Right atrium auricular region (tissue), 2 donors: ENCODE measurements at regions not wholly inside any gene's neighbourhood (a gene's known extent, or its start where the extent isn't known, plus 50 kb on each side); places are given as distances from the start of the nearest gene placed in this dataset.

Experiments
- DNase-seq: peaks from one replicate; pipeline ENCODE4 v3.0.0-alpha.2; 2019; ENCODE audit warnings: low spot score
- H3K27ac ChIP-seq, 2 donors: fragments of 200-600 bp; sonication (generic); 1 replicate in 1 of 2; 2 replicates in 1 of 2; pipeline ENCODE4 v1.5.1; 2016 to 2019
- H3K27me3 ChIP-seq, 2 donors: fragments of 200-600 bp; sonication (generic); one replicate each; pipeline versions ENCODE4 v1.5.1 to v1.6.0; 2017 to 2019
- H3K36me3 ChIP-seq: fragments of 200-600 bp; sonication (generic); one replicate; pipeline ENCODE4 v1.5.1; 2016
- H3K4me1 ChIP-seq, 2 donors: fragments of 200-600 bp; sonication (generic); one replicate each; pipeline versions ENCODE4 v1.5.1 to v1.6.0; 2017 to 2019
- H3K4me3 ChIP-seq, 2 donors: fragments of 200-600 bp; sonication (generic); 1 replicate in 1 of 2; 2 replicates in 1 of 2; pipeline ENCODE4 v1.5.1; 2017 to 2019; ENCODE audit warnings: mild to moderate bottlenecking in 1 of 2, moderate library complexity in 1 of 2
- H3K9me3 ChIP-seq, 2 donors: fragments of 200-600 bp; sonication (generic); one replicate each; pipeline ENCODE4 v1.5.1; 2019
- TF ChIP-seq, protein P1 (sequence below), 2 donors: fragments of 200-600 bp; sonication (generic); IDR thresholded peaks; one replicate each; pipeline ENCODE4 v1.5.1; 2019; ENCODE audit warnings: antibody characterized with exemption in 2 of 2

DNA sequence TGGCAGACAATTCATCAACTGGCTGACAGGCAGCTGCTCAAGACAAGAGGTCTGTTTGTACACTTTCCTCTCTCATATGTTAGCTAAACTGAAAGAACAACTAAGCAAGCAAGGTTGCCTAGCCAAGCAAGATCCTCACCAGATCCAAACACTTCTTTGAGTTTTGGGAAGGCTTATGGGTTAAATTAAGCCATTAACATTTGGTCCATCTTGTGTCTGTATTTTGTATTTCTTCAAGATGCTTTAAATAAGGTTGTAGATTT is 170.4 kb upstream of the RAI14 start:
- Histone ChIP-seq H3K9me3 (no peaks in the 10 kb centered on the region), H3K4me1 (peaks cover 0 to 24% of the 10 kb centered on the region in 2 donors), H3K4me3 (no peak overlapping the region), H3K27me3 (no peaks in the 10 kb centered on the region), H3K27ac (no peak overlapping the region), H3K36me3 (no peaks in the 10 kb centered on the region)
- DNase-seq, result no peak
- TF ChIP-seq, protein P1, sequence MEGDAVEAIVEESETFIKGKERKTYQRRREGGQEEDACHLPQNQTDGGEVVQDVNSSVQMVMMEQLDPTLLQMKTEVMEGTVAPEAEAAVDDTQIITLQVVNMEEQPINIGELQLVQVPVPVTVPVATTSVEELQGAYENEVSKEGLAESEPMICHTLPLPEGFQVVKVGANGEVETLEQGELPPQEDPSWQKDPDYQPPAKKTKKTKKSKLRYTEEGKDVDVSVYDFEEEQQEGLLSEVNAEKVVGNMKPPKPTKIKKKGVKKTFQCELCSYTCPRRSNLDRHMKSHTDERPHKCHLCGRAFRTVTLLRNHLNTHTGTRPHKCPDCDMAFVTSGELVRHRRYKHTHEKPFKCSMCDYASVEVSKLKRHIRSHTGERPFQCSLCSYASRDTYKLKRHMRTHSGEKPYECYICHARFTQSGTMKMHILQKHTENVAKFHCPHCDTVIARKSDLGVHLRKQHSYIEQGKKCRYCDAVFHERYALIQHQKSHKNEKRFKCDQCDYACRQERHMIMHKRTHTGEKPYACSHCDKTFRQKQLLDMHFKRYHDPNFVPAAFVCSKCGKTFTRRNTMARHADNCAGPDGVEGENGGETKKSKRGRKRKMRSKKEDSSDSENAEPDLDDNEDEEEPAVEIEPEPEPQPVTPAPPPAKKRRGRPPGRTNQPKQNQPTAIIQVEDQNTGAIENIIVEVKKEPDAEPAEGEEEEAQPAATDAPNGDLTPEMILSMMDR (IDR thresholded peaks at IDR 0.05), result no peak

DNA sequence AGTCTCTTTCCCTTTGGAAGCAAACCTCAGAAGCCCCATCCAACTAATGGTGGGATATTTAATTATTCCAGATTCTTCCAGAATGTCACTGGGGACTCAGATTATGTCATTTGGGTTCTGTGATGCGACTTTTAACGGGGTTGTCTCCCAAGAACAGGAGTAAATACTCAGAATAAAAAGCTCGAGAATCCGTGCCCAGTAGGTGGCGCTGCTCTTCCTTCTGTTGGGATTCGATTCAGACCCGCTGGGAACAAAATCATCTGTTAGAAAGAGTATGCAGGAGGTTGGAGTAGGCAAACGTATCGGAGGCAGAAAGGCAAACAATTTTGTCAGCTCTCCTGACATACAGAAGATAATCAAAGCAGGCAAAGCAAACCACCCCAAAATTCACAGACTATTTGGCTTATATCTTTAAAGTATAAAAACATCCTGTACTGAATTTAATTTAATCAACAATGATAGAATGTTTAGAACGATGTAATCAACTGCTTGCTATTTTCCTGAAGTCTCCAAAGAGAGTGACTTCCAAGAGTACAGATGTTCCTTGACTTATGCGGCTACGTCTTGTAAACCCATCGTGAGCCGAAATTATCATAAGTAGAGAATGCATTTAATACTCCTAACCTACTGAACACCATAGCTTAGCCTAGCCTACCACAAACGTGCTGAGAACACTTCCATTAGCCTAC is 169.8 kb upstream of the RAI14 start:
- Histone ChIP-seq H3K4me1 (peaks cover 0 to 24% of the 10 kb centered on the region in 2 donors), H3K27me3 (no peaks in the 10 kb centered on the region), H3K4me3 (no peak overlapping the region), H3K36me3 (no peaks in the 10 kb centered on the region), H3K9me3 (no peaks in the 10 kb centered on the region), H3K27ac (peak overlapping the region; percentile 46 to 47)
- DNase-seq, result peak; percentile 90
- TF ChIP-seq, protein P1 (IDR thresholded peaks at IDR 0.05), result peak; percentile 74 to 91

DNA sequence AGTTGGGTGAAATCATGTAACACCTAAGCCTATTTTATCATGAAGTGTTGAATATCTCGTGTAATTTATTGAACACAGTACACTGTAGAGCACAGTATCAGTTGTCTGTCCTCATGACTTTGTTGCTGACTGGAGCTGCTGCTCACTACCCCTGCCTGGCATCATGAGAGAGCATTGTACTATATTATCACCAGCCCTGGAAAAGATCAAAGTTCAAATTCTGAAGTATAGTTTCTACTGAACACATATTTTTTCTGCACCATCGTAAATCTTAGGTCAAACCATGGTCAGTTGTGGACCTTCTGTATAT is 169.3 kb upstream of the RAI14 start:
- Histone ChIP-seq H3K27me3 (no peaks in the 10 kb centered on the region), H3K27ac (peak overlapping the region; percentile 46 to 47), H3K36me3 (no peaks in the 10 kb centered on the region), H3K4me1 (peaks cover 0 to 24% of the 10 kb centered on the region in 2 donors), H3K9me3 (no peaks in the 10 kb centered on the region), H3K4me3 (no peak overlapping the region)
- TF ChIP-seq, protein P1 (IDR thresholded peaks at IDR 0.05), result no peak
- DNase-seq, result no peak

DNA sequence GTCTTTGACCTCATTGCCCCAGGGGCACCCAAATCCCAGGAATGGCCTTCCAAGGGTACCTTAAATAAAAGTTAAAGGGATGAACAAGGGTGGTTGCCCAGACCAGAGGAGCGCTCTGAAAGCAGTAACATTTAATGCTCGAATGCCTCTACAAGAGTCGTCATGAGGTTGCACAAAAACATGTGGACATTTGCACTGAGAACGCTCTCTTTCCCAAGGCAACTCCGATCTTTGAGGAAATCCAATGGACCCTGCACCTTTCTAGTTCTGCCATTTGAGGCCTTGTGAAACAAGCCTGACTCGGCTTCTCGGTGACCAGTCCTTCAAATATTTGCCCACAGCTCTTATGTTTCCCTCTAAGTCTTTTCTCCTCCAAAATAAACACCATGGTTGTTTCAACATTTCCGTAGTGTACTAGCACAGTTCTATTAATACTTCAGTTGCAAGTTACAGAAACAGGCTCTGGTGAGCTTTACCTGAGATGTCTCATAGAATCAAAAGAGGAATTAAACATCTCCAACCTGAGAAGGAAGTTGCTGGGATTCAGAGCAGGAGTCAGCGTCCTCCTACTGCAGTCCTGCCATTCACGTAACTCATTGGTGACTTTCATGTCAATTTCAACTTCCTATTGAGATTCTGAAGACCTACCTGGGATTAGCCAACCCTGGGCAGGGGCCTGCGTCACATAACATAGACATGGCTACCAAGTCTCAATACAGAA is 168.8 kb upstream of the RAI14 start:
- H3K27ac ChIP-seq, result peak overlapping the region; percentile 46 to 47
- no peaks in the 10 kb centered on the region for H3K27me3 ChIP-seq
- H3K4me1 ChIP-seq, result peaks cover 0 to 24% of the 10 kb centered on the region in 2 donors
- DNase-seq, result no peak
- H3K36me3 ChIP-seq, result no peaks in the 10 kb centered on the region
- H3K9me3 ChIP-seq, result no peaks in the 10 kb centered on the region
- TF ChIP-seq, protein P1 (IDR thresholded peaks at IDR 0.05), result no peak
- H3K4me3 ChIP-seq, result no peak overlapping the region

DNA sequence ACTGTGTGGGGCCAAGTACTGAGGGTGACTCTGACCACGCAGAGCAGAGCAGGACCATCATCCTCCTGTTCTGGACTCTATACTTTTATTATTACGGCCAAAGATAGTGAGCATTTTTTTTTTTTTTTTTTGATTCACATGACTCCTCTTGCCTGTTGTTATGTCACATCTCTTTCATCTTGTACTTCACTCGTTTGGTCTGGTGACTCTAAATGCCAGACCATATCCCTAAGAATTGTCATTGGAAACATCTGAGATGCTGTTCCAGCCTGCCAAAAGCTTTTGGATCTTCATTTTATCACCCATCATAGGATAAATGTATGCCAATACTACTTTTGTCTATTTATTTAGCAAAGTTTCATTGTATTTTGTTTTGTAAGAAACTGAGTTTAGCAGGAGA is 168.2 kb upstream of the RAI14 start:
- peaks cover 0 to 24% of the 10 kb centered on the region in 2 donors for H3K4me1 ChIP-seq
- no peaks in the 10 kb centered on the region for H3K9me3 ChIP-seq
- no peak for DNase-seq
- H3K36me3 ChIP-seq, result no peaks in the 10 kb centered on the region
- no peak overlapping the region for H3K4me3 ChIP-seq
- H3K27ac ChIP-seq, result peak overlapping the region; percentile 46 to 47
- TF ChIP-seq, protein P1 (IDR thresholded peaks at IDR 0.05), result no peak
- no peaks in the 10 kb centered on the region for H3K27me3 ChIP-seq

DNA sequence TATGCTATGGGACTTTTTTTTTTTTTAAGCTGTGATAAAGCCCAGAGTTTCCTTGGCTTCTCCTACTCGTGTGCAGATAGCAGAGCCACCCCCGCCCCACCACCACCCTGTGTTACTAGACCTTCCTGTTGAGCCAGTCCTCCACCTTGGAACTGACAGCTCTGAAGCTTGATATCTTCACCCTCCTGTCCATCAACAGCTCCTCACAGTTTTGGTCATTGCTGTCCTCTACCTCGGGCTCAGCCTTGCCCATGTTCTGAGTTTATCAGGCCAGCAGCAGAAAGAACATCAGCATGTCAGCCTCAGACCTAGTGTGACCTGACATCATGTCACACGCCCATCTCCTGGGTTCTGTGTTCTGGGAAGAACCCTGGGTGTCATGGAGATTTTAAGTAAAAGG is 167.1 kb upstream of the RAI14 start:
- no peaks in the 10 kb centered on the region for H3K36me3 ChIP-seq
- H3K27ac ChIP-seq, result peak overlapping the region; percentile 76
- no peak overlapping the region for H3K4me3 ChIP-seq
- TF ChIP-seq, protein P1 (IDR thresholded peaks at IDR 0.05), result no peak
- DNase-seq, result no peak
- no peaks in the 10 kb centered on the region for H3K9me3 ChIP-seq
- no peaks in the 10 kb centered on the region for H3K27me3 ChIP-seq
- peaks cover 0 to 24% of the 10 kb centered on the region in 2 donors for H3K4me1 ChIP-seq
